ENCODE measurements at regions not wholly inside any gene's neighbourhood (a gene's known extent, or its start where the extent isn't known, plus 50 kb on each side); places are given as distances from the start of the nearest gene placed in this dataset.
"Not testable (repeated sequence)": the region's sequence is repeated elsewhere in the genome, so short reads cannot be mapped to it uniquely, and the experiment has no call there.

GRCh38 chr16:59450513-59450912, 716.4 kb upstream of the GOT2 start:
- DNase-seq: not testable (repeated sequence)

- DNase-seq: no peak
Observed at GRCh38 chr16:59440502-59440901, 706.4 kb upstream of the GOT2 start.

GRCh38 chr16:59432896-59433295, 698.8 kb upstream of the GOT2 start:
- no peak for DNase-seq

GRCh38 chr16:59432276-59432675, 698.2 kb upstream of the GOT2 start:
- DNase-seq: no peak

GRCh38 chr16:59424714-59425273, 690.7 kb upstream of the GOT2 start:
- DNase-seq: no peak

- no peak for DNase-seq
Observed at GRCh38 chr16:59411961-59412841, 678.1 kb upstream of the GOT2 start.

- DNase-seq: no peak
Observed at GRCh38 chr16:59410451-59410850, 676.3 kb upstream of the GOT2 start.

GRCh38 chr16:59405802-59406201, 671.7 kb upstream of the GOT2 start:
- DNase-seq: no peak

- DNase-seq: no peak
Observed at GRCh38 chr16:59404509-59404908, 670.4 kb upstream of the GOT2 start.

- DNase-seq: no peak
Observed at GRCh38 chr16:59400830-59401229, 666.7 kb upstream of the GOT2 start.

GRCh38 chr16:59397638-59398037, 663.5 kb upstream of the GOT2 start:
- DNase-seq: no peak

- no peak for DNase-seq
Observed at GRCh38 chr16:59394526-59394925, 660.4 kb upstream of the GOT2 start.

- no peak for DNase-seq
Observed at GRCh38 chr16:59392911-59393310, 658.8 kb upstream of the GOT2 start.

- DNase-seq: no peak
Observed at GRCh38 chr16:59391617-59392364, 657.7 kb upstream of the GOT2 start.

GRCh38 chr16:59385959-59386358, 651.8 kb upstream of the GOT2 start:
- DNase-seq: no peak

- no peak for DNase-seq
Observed at GRCh38 chr16:59385491-59385890, 651.4 kb upstream of the GOT2 start.

- no peak for DNase-seq
Observed at GRCh38 chr16:59373632-59374031, 639.5 kb upstream of the GOT2 start.

GRCh38 chr16:59370717-59371116, 636.6 kb upstream of the GOT2 start:
- DNase-seq: no peak

- no peak for DNase-seq
Observed at GRCh38 chr16:59369523-59369922, 635.4 kb upstream of the GOT2 start.

GRCh38 chr16:59368586-59368985, 634.5 kb upstream of the GOT2 start:
- no peak for DNase-seq

GRCh38 chr16:59356709-59357108, 622.6 kb upstream of the GOT2 start:
- no peak for DNase-seq

GRCh38 chr16:59356144-59356543, 622.0 kb upstream of the GOT2 start:
- no peak for DNase-seq

- DNase-seq: no peak
Observed at GRCh38 chr16:59355704-59356103, 621.6 kb upstream of the GOT2 start.

Measured in activated CD4-positive, alpha-beta T cell treated with anti-CD3 and anti-CD28 coated beads for 4 hours (primary cell).